ENCODE measurements at regions not wholly inside any gene's neighbourhood (a gene's known extent, or its start where the extent isn't known, plus 50 kb on each side); places are given as distances from the start of the nearest gene placed in this dataset.

- Mint-ChIP-seq H3K4me3 (no peak overlapping the region), H3K9me3 (peaks cover 29% of the 10 kb centered on the region), H3K4me1 (ENCODE audit: low read depth) (peaks cover 42% of the 10 kb centered on the region), H3K27me3 (ENCODE audit: low read depth) (no peaks in the 10 kb centered on the region), H3K36me3 (ENCODE audit: low read depth) (peaks cover 16% of the 10 kb centered on the region), H3K27ac (peak overlapping the region; percentile 63)
- no peak for DNase-seq (ENCODE audit: low spot score)
Measured at GRCh38 chr4:10182446-10183424, 66.1 kb upstream of the WDR1 start.

- peak overlapping the region; percentile 65 for H3K4me3 Mint-ChIP-seq
- no peak for DNase-seq (ENCODE audit: low spot score)
- peaks cover 42% of the 10 kb centered on the region for H3K4me1 Mint-ChIP-seq (ENCODE audit: low read depth)
- peaks cover 16% of the 10 kb centered on the region for H3K36me3 Mint-ChIP-seq (ENCODE audit: low read depth)
- peak overlapping the region; percentile 90 for H3K27ac Mint-ChIP-seq
- H3K9me3 Mint-ChIP-seq = peaks cover 29% of the 10 kb centered on the region
- no peaks in the 10 kb centered on the region for H3K27me3 Mint-ChIP-seq (ENCODE audit: low read depth)
Measured at GRCh38 chr4:10181745-10182445, 65.3 kb upstream of the WDR1 start.

DNA sequence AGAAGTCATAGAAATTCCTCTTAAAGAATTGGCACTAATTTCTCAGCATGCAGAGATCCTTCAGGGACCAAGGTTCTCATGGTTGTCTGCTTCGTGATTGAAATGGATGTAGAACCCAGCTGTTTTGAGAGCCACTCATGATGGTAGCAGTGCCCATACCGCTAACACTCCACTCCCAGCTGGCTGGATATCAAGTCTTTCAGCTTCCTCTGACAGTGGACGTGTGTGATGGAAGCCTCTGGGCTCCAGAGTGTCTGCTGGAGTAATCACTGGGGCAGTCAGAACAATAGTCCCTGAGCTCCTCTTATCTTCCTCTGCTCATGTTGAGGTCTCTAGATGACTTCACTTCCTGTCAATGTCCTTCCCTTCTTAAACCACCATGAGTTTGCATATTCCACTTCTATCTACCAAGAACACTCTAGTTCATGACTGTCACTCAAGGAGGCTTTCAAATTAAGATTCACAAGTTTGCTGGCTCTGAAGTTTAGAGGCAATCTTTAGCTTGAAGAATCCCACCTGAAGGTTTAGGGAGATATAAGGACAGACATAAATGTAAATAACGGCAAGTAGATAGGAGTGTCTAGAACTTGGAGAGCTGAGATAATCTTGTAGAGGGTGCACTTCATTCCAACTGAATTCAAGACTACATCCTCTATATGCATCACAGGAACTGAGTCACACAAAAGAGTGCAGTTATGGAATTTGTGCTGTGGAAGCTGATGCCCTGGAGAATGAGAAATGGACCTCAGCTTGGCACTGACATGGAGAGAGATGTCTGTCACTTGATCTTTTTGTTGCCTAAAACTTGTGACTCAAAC lies 64.5 kb upstream of the WDR1 start:
- peaks cover 42% of the 10 kb centered on the region for H3K4me1 Mint-ChIP-seq (ENCODE audit: low read depth)
- H3K27ac Mint-ChIP-seq = peak overlapping the region; percentile 90
- H3K36me3 Mint-ChIP-seq (ENCODE audit: low read depth) = peaks cover 16% of the 10 kb centered on the region
- no peaks in the 10 kb centered on the region for H3K27me3 Mint-ChIP-seq (ENCODE audit: low read depth)
- H3K4me3 Mint-ChIP-seq = peak overlapping the region; percentile 65
- H3K9me3 Mint-ChIP-seq = peaks cover 29% of the 10 kb centered on the region
- DNase-seq (ENCODE audit: low spot score) = peak; percentile 45

DNA sequence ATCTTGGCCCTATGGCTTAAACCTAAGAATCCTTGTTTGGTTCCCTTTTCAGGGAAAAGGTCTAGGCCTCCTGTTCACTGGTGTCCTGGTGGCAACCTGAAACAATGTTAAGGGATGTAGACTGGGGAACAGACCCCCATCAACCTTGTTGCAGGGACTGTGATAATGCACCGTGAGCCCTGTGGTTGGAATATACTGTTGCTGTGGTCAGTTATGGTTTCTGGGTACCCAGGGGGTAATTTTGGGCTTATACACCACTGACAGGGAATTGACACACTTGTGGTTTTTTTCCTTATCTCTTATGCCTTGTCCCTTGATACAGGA lies 64.0 kb upstream of the WDR1 start:
- Mint-ChIP-seq H3K4me3 (peak overlapping the region; percentile 65), H3K27me3 (ENCODE audit: low read depth) (no peaks in the 10 kb centered on the region)

DNA sequence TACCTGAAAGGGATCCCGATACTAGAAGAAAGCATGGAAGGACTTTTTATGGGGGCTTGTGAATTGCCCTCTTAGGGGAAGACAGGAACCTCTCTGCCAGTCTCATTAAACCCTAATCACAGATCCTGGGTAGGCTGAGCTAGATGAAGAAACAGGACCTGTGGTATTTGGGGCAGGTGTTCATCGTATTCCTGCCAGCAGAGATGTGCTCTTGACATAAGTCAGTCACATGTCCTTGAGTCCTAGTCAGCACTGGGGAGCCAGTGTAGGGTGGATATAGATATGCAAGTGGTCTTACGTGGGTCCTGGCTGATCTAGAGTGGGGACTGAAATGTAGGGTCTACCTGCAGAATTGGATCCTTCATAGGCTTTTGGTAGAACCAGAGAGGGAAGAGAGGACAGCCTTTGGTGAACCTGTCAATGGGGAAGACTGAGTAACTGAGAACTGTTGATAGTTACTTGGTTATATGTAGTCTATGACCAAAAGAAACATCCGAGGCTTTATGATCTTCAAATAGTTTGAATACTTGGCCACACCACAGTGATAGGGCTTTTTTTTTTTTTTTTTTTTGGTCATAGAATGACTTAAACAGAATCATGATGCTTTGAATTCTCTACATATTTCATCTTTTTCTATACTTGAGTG lies 63.5 kb upstream of the WDR1 start:
- no peak for DNase-seq (ENCODE audit: low spot score)
- H3K27ac Mint-ChIP-seq = no peak overlapping the region
- H3K4me1 Mint-ChIP-seq (ENCODE audit: low read depth) = peaks cover 42% of the 10 kb centered on the region
- no peak overlapping the region for H3K4me3 Mint-ChIP-seq
- peaks cover 29% of the 10 kb centered on the region for H3K9me3 Mint-ChIP-seq
- no peaks in the 10 kb centered on the region for H3K27me3 Mint-ChIP-seq (ENCODE audit: low read depth)
- H3K36me3 Mint-ChIP-seq (ENCODE audit: low read depth) = peaks cover 16% of the 10 kb centered on the region

More for the DNA sequence above, 64.0 kb upstream of the WDR1 start:
- H3K36me3 Mint-ChIP-seq (ENCODE audit: low read depth) = peaks cover 16% of the 10 kb centered on the region
- DNase-seq (ENCODE audit: low spot score) = no peak
- H3K4me1 Mint-ChIP-seq (ENCODE audit: low read depth) = peaks cover 42% of the 10 kb centered on the region
- peaks cover 29% of the 10 kb centered on the region for H3K9me3 Mint-ChIP-seq
- H3K27ac Mint-ChIP-seq = peak overlapping the region; percentile 90

DNA sequence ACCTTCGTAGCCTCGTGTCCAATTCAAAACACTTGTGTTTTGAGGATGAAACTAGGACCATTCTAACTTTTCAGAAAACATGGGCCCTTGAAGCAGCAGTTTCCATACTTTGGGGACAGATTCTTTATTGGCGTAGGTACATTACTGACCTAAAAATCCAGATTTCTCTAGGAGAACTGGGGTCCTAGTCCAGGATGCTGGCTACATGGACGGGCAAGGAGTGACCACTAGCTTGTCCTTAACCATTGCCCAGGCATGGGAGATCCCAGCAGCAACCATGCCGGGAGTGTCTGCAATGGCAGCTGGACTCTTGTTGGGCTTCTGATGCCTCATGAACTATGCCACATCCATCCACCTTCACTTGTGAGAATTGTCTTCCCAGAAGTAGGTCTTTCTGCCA lies 62.2 kb upstream of the WDR1 start:
- H3K9me3 Mint-ChIP-seq = peaks cover 29% of the 10 kb centered on the region
- peaks cover 34% of the 10 kb centered on the region for H3K4me1 Mint-ChIP-seq (ENCODE audit: low read depth)

DNA sequence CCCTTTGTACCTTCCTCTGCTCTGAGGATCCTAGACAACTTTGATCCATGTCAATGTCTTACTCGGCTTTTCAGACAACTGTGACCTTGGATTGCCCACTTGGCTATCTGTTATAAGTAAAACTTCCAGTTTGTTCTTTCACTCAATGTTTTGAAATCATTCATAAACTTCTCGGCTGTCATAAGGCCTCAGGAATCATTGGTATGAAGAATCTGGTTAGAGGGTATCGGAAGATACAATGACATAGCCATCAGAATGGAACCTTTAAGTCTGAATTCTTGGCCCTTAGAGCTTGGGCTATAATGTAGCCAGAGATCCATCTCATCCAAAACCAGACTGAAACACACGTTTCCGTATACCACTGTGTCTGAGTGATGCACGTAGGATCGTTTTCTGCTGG lies 59.0 kb upstream of the WDR1 start:
- peaks cover 10% of the 10 kb centered on the region for H3K4me1 Mint-ChIP-seq (ENCODE audit: low read depth)
- H3K27me3 Mint-ChIP-seq (ENCODE audit: low read depth) = no peaks in the 10 kb centered on the region
- no peak overlapping the region for H3K27ac Mint-ChIP-seq
- peaks cover 1% of the 10 kb centered on the region for H3K36me3 Mint-ChIP-seq (ENCODE audit: low read depth)
- peaks cover 14% of the 10 kb centered on the region for H3K9me3 Mint-ChIP-seq
- DNase-seq (ENCODE audit: low spot score) = no peak
- no peak overlapping the region for H3K4me3 Mint-ChIP-seq

More for the DNA sequence above, 62.2 kb upstream of the WDR1 start:
- DNase-seq (ENCODE audit: low spot score) = no peak
- H3K27ac Mint-ChIP-seq = no peak overlapping the region
- H3K4me3 Mint-ChIP-seq = no peak overlapping the region
- peaks cover 16% of the 10 kb centered on the region for H3K36me3 Mint-ChIP-seq (ENCODE audit: low read depth)
- H3K27me3 Mint-ChIP-seq (ENCODE audit: low read depth) = no peaks in the 10 kb centered on the region

GRCh38 chr4:10173754-10174749 lies 57.5 kb upstream of the WDR1 start:
- H3K4me3 Mint-ChIP-seq = no peak overlapping the region
- H3K36me3 Mint-ChIP-seq (ENCODE audit: low read depth) = no peaks in the 10 kb centered on the region
- H3K27me3 Mint-ChIP-seq (ENCODE audit: low read depth) = peaks cover 3% of the 10 kb centered on the region
- H3K4me1 Mint-ChIP-seq (ENCODE audit: low read depth) = peaks cover 3% of the 10 kb centered on the region
- no peaks in the 10 kb centered on the region for H3K9me3 Mint-ChIP-seq
- DNase-seq (ENCODE audit: low spot score) = no peak
- H3K27ac Mint-ChIP-seq = no peak overlapping the region

GRCh38 chr4:10173037-10173753 lies 56.6 kb upstream of the WDR1 start:
- DNase-seq (ENCODE audit: low spot score) = no peak
- Mint-ChIP-seq H3K27me3 (ENCODE audit: low read depth) (peaks cover 3% of the 10 kb centered on the region), H3K27ac (no peak overlapping the region)

GRCh38 chr4:10172278-10172921 lies 55.8 kb upstream of the WDR1 start:
- Mint-ChIP-seq H3K27ac (no peak overlapping the region), H3K4me1 (ENCODE audit: low read depth) (peaks cover 3% of the 10 kb centered on the region), H3K36me3 (ENCODE audit: low read depth) (no peaks in the 10 kb centered on the region), H3K9me3 (no peaks in the 10 kb centered on the region), H3K27me3 (ENCODE audit: low read depth) (peaks cover 3% of the 10 kb centered on the region), H3K4me3 (no peak overlapping the region)
- DNase-seq (ENCODE audit: low spot score) = no peak

More at GRCh38 chr4:10173037-10173753, 56.6 kb upstream of the WDR1 start:
- Mint-ChIP-seq H3K36me3 (ENCODE audit: low read depth) (no peaks in the 10 kb centered on the region), H3K4me1 (ENCODE audit: low read depth) (peaks cover 3% of the 10 kb centered on the region), H3K9me3 (no peaks in the 10 kb centered on the region), H3K4me3 (no peak overlapping the region)

DNA sequence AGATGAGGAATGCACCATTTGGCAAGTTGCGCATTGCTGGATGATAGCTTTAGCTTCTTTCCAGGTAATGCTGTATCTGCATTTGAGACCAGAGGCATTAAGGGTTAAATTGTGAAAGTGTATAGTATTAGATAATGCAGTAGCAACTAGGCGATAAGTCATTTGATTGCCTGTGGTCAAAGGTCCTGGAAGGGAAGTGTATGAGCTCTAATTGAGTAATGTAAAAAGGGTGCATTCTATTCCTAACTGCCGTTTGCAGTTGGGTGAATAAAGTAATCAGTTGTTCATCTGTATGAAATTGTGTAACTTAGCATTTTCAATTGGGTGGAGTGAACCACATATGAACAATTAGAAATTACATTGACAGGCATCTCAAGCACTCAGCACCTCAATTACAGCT lies 54.5 kb upstream of the WDR1 start:
- H3K4me3 Mint-ChIP-seq = no peak overlapping the region
- H3K9me3 Mint-ChIP-seq = no peaks in the 10 kb centered on the region
- H3K4me1 Mint-ChIP-seq (ENCODE audit: low read depth) = peaks cover 3% of the 10 kb centered on the region
- DNase-seq (ENCODE audit: low spot score) = no peak
- no peaks in the 10 kb centered on the region for H3K36me3 Mint-ChIP-seq (ENCODE audit: low read depth)
- H3K27me3 Mint-ChIP-seq (ENCODE audit: low read depth) = peaks cover 3% of the 10 kb centered on the region
- no peak overlapping the region for H3K27ac Mint-ChIP-seq
